RWPE2 (cell line): ENCODE measurements at regions not wholly inside any gene's neighbourhood (a gene's known extent, or its start where the extent isn't known, plus 50 kb on each side); places are given as distances from the start of the nearest gene placed in this dataset.

ENCODE experiments used
- ATAC-seq: fragments of 200-7000 bp; cut with Tn5 transposase; 3 replicates; pipeline ENCODE4 v1.9.1; 2021; ENCODE audit warnings: low read depth
- DNase-seq: peaks from one replicate; pipeline ENCODE4 v3.0.0-alpha.2; 2020; ENCODE audit warnings: low spot score
- H3K27ac ChIP-seq: fragments of 450-650 bp; 2 replicates; pipeline ENCODE4 v1.5.1; 2017; ENCODE audit warnings: mild to moderate bottlenecking; ENCODE audit not compliant: poor library complexity, severe bottlenecking
- H3K27me3 ChIP-seq: fragments of 250-450 bp; sonication (Bioruptor Pico); 2 replicates; pipeline ENCODE4 v1.5.1; 2021; ENCODE audit warnings: mild to moderate bottlenecking, moderate library complexity; ENCODE audit not compliant: insufficient read depth, poor library complexity, severe bottlenecking
- H3K36me3 ChIP-seq: fragments of 250-450 bp; sonication (Bioruptor Pico); 2 replicates; pipeline ENCODE4 v1.5.1; 2020; ENCODE audit warnings: low read depth, mild to moderate bottlenecking, moderate library complexity
- H3K4me1 ChIP-seq: fragments of 250-450 bp; sonication (Bioruptor Pico); 2 replicates; pipeline ENCODE4 v1.5.1; 2021; ENCODE audit warnings: mild to moderate bottlenecking, moderate library complexity; ENCODE audit not compliant: insufficient read depth, poor library complexity, severe bottlenecking
- H3K4me3 ChIP-seq: fragments of 250-450 bp; sonication (Bioruptor Pico); 2 replicates; pipeline ENCODE4 v1.5.1; 2021; ENCODE audit warnings: mild to moderate bottlenecking, moderate library complexity; ENCODE audit not compliant: severe bottlenecking
- H3K9me3 ChIP-seq: fragments of 250-450 bp; sonication (Bioruptor Pico); 2 replicates; pipeline ENCODE4 v1.5.1; 2021; ENCODE audit warnings: mild to moderate bottlenecking, moderate library complexity; ENCODE audit not compliant: severe bottlenecking
- CTCF ChIP-seq: fragments of 450-650 bp; IDR thresholded peaks from one replicate; pipeline ENCODE4 v1.5.1; 2017; ENCODE audit warnings: mild to moderate bottlenecking, moderate library complexity; ENCODE audit not compliant: poor library complexity, severe bottlenecking

- H3K36me3 ChIP-seq = no peaks in the 10 kb centered on the region
- TF ChIP-seq CTCF = no peak
- peaks cover 4% of the 10 kb centered on the region for H3K9me3 ChIP-seq
- no peak for ATAC-seq
- H3K4me1 ChIP-seq = peaks cover 8% of the 10 kb centered on the region
- H3K27me3 ChIP-seq = no peaks in the 10 kb centered on the region
- H3K4me3 ChIP-seq = no peak overlapping the region
- no peak overlapping the region for H3K27ac ChIP-seq
- DNase-seq = no peak
Measured at GRCh38 chr21:15365751-15366392, 301.1 kb upstream of the NRIP1 start.

GRCh38 chr21:15366555-15366954 is 301.8 kb upstream of the NRIP1 start:
- Histone ChIP-seq H3K4me1 (peaks cover 8% of the 10 kb centered on the region), H3K36me3 (no peaks in the 10 kb centered on the region), H3K27me3 (no peaks in the 10 kb centered on the region), H3K27ac (no peak overlapping the region), H3K9me3 (peaks cover 4% of the 10 kb centered on the region), H3K4me3 (no peak overlapping the region)
- DNase-seq = no peak
- no peak for TF ChIP-seq CTCF
- ATAC-seq = no peak

GRCh38 chr21:15367061-15367626 is 302.3 kb upstream of the NRIP1 start:
- Histone ChIP-seq H3K27ac (no peak overlapping the region), H3K4me3 (no peak overlapping the region), H3K36me3 (no peaks in the 10 kb centered on the region), H3K4me1 (peaks cover 8% of the 10 kb centered on the region), H3K27me3 (no peaks in the 10 kb centered on the region), H3K9me3 (peaks cover 4% of the 10 kb centered on the region)
- ATAC-seq = no peak
- no peak for TF ChIP-seq CTCF
- no peak for DNase-seq

GRCh38 chr21:15370462-15370975 is 305.7 kb upstream of the NRIP1 start:
- DNase-seq = no peak
- TF ChIP-seq CTCF = no peak
- no peak for ATAC-seq
- Histone ChIP-seq H3K27me3 (no peaks in the 10 kb centered on the region), H3K36me3 (no peaks in the 10 kb centered on the region), H3K27ac (no peak overlapping the region), H3K9me3 (no peaks in the 10 kb centered on the region), H3K4me3 (no peak overlapping the region), H3K4me1 (no peaks in the 10 kb centered on the region)

- DNase-seq (no peak), ATAC-seq (no peak)
- no peak for TF ChIP-seq CTCF
- H3K36me3 ChIP-seq = no peaks in the 10 kb centered on the region
- no peaks in the 10 kb centered on the region for H3K4me1 ChIP-seq
- H3K9me3 ChIP-seq = no peaks in the 10 kb centered on the region
- no peak overlapping the region for H3K4me3 ChIP-seq
- no peak overlapping the region for H3K27ac ChIP-seq
- H3K27me3 ChIP-seq = no peaks in the 10 kb centered on the region
Measured at GRCh38 chr21:15373941-15374340, 309.1 kb upstream of the NRIP1 start.
